Activated T-helper 2 cell treated with anti-CD3 and anti-CD28 coated beads, Interferon-gamma antibody, Interleukin-2, Interleukin-4, amounts not matched to agents 10 μg/mL and 5 μg/mL and 100 μg/mL, durations not matched to agents 14 hours and 24 hours and 36 hours (primary cell): ENCODE measurements at regions not wholly inside any gene's neighbourhood (a gene's known extent, or its start where the extent isn't known, plus 50 kb on each side); places are given as distances from the start of the nearest gene placed in this dataset.
"Not testable (repeated sequence)": the region's sequence is repeated elsewhere in the genome, so short reads cannot be mapped to it uniquely, and the experiment has no call there.

ENCODE experiments used
- DNase-seq: peaks from one replicate; pipeline ENCODE4 v3.0.0; 2021; ENCODE audit warnings: low spot score
- H3K27ac Mint-ChIP-seq: one replicate; pipeline ENCODE4 v1.8.0; 2021; ENCODE audit warnings: mixed read lengths
- H3K27me3 Mint-ChIP-seq: one replicate; pipeline ENCODE4 v1.8.0; 2021; ENCODE audit warnings: low read depth, mixed read lengths
- H3K36me3 Mint-ChIP-seq: one replicate; pipeline ENCODE4 v1.8.0; 2021; ENCODE audit warnings: low read depth, mixed read lengths
- H3K4me1 Mint-ChIP-seq: one replicate; pipeline ENCODE4 v1.8.0; 2021; ENCODE audit warnings: low read depth, mixed read lengths
- H3K4me3 Mint-ChIP-seq: one replicate; pipeline ENCODE4 v1.8.0; 2021; ENCODE audit warnings: low read depth, mild to moderate bottlenecking, moderate library complexity, mixed read lengths
- H3K9me3 Mint-ChIP-seq: one replicate; pipeline ENCODE4 v1.8.0; 2021; ENCODE audit warnings: mixed read lengths
- intact Hi-C: fragments of 100-400 bp; cut with micrococcal nuclease; formaldehyde crosslinking; loops from one replicate; pipeline ENCODE4 v1.15.1; 2023

GRCh38 chr12:78269620-78270019 is 438.9 kb downstream of the NAV3 start:
- H3K27me3 Mint-ChIP-seq, result no peaks in the 10 kb centered on the region
- intact Hi-C loops, result no loop called here
- no peak for DNase-seq
- H3K27ac Mint-ChIP-seq, result no peak overlapping the region
- peaks cover 7% of the 10 kb centered on the region for H3K9me3 Mint-ChIP-seq
- H3K4me1 Mint-ChIP-seq, result no peaks in the 10 kb centered on the region
- H3K36me3 Mint-ChIP-seq, result no peaks in the 10 kb centered on the region
- H3K4me3 Mint-ChIP-seq, result no peak overlapping the region

DNA sequence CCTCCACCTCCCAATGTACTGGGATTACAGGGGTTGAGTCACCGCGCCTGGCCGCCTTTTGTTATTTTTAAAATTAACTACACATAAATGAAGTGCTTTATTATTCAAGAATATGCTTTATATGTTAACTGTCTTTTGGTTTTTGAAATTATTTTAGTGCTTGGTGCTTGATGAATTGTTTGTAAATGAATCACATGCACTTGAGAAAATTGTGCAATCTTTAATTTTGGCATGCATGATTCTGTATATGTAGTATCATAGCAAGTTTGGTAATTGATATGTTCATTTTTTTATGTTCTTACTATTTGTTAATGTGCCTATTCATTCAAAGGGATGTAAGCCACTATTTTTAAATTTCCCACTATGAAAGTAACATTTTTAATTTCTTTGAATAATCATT is 440.9 kb downstream of the NAV3 start:
- DNase-seq, result no peak
- peaks cover 18% of the 10 kb centered on the region for H3K9me3 Mint-ChIP-seq
- no peaks in the 10 kb centered on the region for H3K4me1 Mint-ChIP-seq
- intact Hi-C loops, result no loop called here
- H3K4me3 Mint-ChIP-seq, result no peak overlapping the region
- H3K27me3 Mint-ChIP-seq, result no peaks in the 10 kb centered on the region
- H3K36me3 Mint-ChIP-seq, result no peaks in the 10 kb centered on the region
- no peak overlapping the region for H3K27ac Mint-ChIP-seq

DNA sequence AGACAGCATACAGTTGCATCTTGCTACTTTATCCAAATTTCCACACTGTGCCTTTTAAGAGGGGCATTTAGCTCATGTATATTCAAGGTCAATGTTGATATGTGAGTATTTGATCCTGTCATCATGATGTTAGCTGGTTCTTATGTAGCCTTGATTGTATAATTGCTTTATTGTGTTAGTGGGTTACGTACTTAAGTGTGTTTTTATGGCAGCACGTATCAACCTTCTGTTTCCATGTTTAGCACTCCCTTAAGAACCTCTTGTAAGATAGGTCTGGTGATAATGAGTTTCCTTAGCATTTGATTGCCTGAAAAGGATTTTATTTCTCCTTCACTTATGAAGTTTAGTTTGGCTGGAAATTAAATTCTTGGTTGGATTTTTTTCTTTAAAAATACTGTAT is 445.2 kb downstream of the NAV3 start:
- Mint-ChIP-seq H3K27me3 (no peaks in the 10 kb centered on the region), H3K9me3 (peaks cover 36% of the 10 kb centered on the region), H3K4me3 (no peak overlapping the region), H3K4me1 (no peaks in the 10 kb centered on the region), H3K27ac (no peak overlapping the region), H3K36me3 (no peaks in the 10 kb centered on the region)
- no peak for DNase-seq
- intact Hi-C loops, result no loop called here

DNA sequence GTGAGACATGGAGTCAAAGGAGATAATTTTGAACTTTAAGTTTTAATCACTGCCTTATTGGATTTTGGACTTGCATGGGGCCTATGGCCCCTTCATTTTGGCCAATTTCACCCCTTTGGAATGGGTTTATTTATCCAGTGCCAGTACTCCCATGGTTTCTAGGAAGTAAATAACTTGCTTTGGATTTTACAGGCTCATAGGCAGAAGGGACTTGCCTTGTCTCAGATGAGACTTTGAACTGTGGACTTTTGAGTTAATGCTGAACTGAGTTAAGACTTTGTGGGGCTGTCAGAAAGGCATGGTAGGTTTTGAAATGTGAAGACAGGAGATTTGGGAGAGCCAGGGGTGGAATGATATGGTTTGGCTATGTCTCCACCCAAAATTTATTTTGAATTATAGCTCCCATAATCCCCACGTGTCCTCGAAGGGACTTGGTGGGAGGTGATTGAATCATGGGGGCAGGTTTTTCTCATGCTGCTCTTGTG is 448.1 kb downstream of the NAV3 start:
- H3K27me3 Mint-ChIP-seq, result no peaks in the 10 kb centered on the region
- intact Hi-C loops, result no loop called here
- H3K27ac Mint-ChIP-seq, result no peak overlapping the region
- H3K4me3 Mint-ChIP-seq, result no peak overlapping the region
- no peaks in the 10 kb centered on the region for H3K4me1 Mint-ChIP-seq
- H3K36me3 Mint-ChIP-seq, result no peaks in the 10 kb centered on the region
- peaks cover 29% of the 10 kb centered on the region for H3K9me3 Mint-ChIP-seq
- no peak for DNase-seq

DNA sequence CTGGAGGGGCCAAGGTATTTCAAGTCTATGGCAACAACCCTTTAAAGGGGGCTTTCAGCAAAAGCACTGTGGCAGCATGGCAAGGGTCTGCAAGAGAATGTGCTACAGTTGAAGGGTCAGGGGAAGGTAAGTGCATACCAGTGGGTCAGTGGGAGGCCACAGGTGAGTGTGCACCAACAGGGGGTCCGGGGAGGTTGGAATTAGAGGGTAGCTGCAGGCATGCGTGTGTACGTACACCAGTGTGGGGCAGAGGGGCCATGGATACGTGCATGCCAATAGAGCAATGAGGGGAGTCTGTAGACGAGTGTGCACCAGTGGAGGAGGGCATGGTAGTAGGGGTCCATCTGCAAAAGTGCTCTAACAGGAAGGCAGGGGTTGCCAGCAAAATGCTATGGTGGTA is 448.9 kb downstream of the NAV3 start:
- H3K27ac Mint-ChIP-seq, result no peak overlapping the region
- intact Hi-C loops, result no loop called here

GRCh38 chr12:78281102-78281501 is 450.4 kb downstream of the NAV3 start:
- H3K36me3 Mint-ChIP-seq, H3K27me3 Mint-ChIP-seq, H3K27ac Mint-ChIP-seq, H3K4me1 Mint-ChIP-seq, DNase-seq, intact Hi-C loops, H3K4me3 Mint-ChIP-seq: not testable (repeated sequence)
- H3K9me3 Mint-ChIP-seq, result peaks cover 18% of the 10 kb centered on the region

More for the DNA sequence above, 448.9 kb downstream of the NAV3 start:
- H3K4me3 Mint-ChIP-seq, result no peak overlapping the region
- no peaks in the 10 kb centered on the region for H3K36me3 Mint-ChIP-seq
- H3K27me3 Mint-ChIP-seq, result no peaks in the 10 kb centered on the region
- peaks cover 29% of the 10 kb centered on the region for H3K9me3 Mint-ChIP-seq
- H3K4me1 Mint-ChIP-seq, result no peaks in the 10 kb centered on the region
- DNase-seq, result no peak

DNA sequence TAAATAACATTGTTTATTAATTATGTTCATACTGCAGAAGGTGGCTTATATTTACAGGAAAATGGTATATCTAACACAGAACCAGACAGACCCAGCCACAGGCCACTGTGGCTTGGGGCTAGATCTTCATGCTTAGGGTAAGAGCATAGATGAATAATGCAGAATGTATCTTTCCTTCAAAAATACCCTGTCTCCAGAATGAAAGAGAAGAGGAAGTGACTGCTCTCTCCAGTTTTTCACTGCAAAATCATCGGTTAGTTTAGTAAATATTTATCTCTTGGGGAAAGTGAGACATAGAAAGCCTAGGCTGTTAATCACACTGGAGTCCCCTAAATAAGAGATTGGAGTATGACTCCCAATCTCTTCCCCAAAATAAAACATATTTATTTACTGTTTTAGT is 453.7 kb downstream of the NAV3 start:
- Mint-ChIP-seq H3K9me3 (peaks cover 6% of the 10 kb centered on the region), H3K36me3 (no peaks in the 10 kb centered on the region), H3K4me1 (no peaks in the 10 kb centered on the region), H3K27ac (no peak overlapping the region), H3K4me3 (no peak overlapping the region), H3K27me3 (no peaks in the 10 kb centered on the region)
- intact Hi-C loops, result no loop called here
- DNase-seq, result no peak

DNA sequence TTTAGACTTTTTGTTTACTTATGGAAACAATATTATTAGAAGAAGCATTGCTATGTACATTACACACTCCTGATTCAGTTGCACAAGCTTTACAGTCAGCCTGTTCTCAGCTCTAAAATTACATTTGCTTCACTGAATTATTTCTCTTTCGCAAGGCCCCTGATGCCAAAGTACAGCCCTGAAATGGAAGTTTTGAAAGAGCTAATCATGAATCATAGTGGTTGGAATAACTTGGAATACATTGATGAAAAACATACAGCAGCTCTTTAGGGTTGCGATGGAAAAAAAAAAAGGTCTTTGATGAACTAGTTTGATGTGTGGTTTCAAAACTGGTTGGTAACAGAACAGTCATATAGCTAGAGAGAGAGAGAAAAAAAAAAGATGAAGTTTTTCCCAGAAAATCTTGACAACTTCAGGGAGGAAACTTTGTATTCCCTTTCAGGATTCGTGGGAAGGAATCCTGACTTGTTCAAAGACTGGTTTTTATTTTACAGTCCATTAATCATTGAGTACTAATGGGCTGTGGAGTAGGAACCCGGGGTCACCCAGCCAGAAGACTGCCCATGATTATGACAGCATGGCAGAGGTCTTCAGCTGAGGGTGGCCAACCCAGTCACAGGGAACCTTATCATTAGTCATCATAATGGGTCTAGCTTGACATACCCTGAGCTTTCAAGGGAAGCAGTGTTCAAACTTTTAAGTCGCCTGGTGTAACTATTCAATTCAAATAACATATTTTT is 460.1 kb downstream of the NAV3 start:
- H3K9me3 Mint-ChIP-seq, result peaks cover 16% of the 10 kb centered on the region
- H3K27me3 Mint-ChIP-seq, result no peaks in the 10 kb centered on the region
- intact Hi-C loops, result no loop called here
- no peak overlapping the region for H3K27ac Mint-ChIP-seq
- H3K4me3 Mint-ChIP-seq, result no peak overlapping the region
- DNase-seq, result no peak
- no peaks in the 10 kb centered on the region for H3K4me1 Mint-ChIP-seq
- no peaks in the 10 kb centered on the region for H3K36me3 Mint-ChIP-seq

DNA sequence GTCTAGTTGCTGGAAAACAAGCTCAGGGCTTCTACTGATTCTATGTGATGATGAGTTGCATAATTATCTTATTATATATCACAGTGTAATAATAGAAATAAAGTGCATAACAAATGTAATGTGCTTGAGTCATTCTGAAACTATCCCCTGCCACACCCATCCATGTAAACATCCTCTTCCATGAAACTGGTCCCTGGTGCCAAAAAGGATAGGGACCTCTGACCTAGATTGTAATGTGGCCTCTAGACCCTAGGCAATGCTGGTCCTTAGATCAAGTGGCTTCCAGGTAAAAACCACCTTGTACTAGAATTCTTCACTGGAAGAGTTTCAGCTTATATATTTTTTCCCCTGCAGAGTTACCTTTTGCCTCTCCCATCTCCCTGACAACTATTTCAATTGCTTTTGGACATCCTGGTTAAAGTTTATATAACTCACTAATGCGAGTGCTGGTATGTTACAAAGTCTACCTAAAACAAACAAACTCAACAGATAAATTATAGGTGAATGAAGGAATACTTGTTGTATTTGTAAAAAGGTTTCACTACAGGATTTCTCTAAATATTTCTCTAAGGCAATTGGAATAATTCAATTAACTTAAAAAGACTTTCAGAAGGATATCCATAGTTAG is 462.5 kb downstream of the NAV3 start:
- Mint-ChIP-seq H3K27me3 (no peaks in the 10 kb centered on the region), H3K4me1 (no peaks in the 10 kb centered on the region), H3K4me3 (no peak overlapping the region), H3K27ac (no peak overlapping the region), H3K36me3 (no peaks in the 10 kb centered on the region), H3K9me3 (peaks cover 16% of the 10 kb centered on the region)
- no peak for DNase-seq
- intact Hi-C loops, result no loop called here

GRCh38 chr12:78301282-78301681 is 470.6 kb downstream of the NAV3 start:
- H3K9me3 Mint-ChIP-seq, H3K4me3 Mint-ChIP-seq, DNase-seq, H3K27me3 Mint-ChIP-seq, H3K4me1 Mint-ChIP-seq, H3K27ac Mint-ChIP-seq, intact Hi-C loops, H3K36me3 Mint-ChIP-seq: not testable (repeated sequence)

- Mint-ChIP-seq H3K4me3 (no peak overlapping the region), H3K27me3 (no peaks in the 10 kb centered on the region), H3K9me3 (peaks cover 5% of the 10 kb centered on the region), H3K4me1 (no peaks in the 10 kb centered on the region), H3K36me3 (no peaks in the 10 kb centered on the region), H3K27ac (no peak overlapping the region)
- intact Hi-C loops, result no loop called here
- DNase-seq, result no peak
These were observed 475.1 kb downstream of the NAV3 start for GRCh38 chr12:78305808-78306207.

DNA sequence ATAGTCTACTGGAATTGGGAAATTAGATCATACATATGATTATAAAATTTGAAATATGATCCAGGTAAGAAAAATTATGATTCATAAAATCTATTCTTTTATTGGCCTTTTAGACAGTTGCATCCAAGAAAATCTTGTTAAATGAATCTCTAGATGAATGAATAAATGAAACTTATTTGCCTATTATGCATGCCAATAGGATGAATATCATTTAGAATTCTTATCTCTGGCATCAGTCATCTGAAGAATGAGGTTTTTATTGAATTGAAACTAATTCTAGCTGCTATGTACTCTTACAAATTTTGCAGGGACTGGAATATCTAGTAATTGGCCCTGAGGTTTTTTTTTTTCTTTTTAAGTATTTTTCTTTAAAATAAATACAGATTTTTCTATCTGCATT is 475.5 kb downstream of the NAV3 start:
- Mint-ChIP-seq H3K4me3 (no peak overlapping the region), H3K9me3 (peaks cover 5% of the 10 kb centered on the region), H3K36me3 (no peaks in the 10 kb centered on the region), H3K4me1 (no peaks in the 10 kb centered on the region), H3K27me3 (no peaks in the 10 kb centered on the region), H3K27ac (no peak overlapping the region)
- intact Hi-C loops, result no loop called here
- no peak for DNase-seq

- H3K27me3 Mint-ChIP-seq, result no peaks in the 10 kb centered on the region
- no peaks in the 10 kb centered on the region for H3K9me3 Mint-ChIP-seq
- H3K4me3 Mint-ChIP-seq, result no peak overlapping the region
- no peaks in the 10 kb centered on the region for H3K4me1 Mint-ChIP-seq
- intact Hi-C loops, result no loop called here
- H3K36me3 Mint-ChIP-seq, result no peaks in the 10 kb centered on the region
- no peak overlapping the region for H3K27ac Mint-ChIP-seq
- no peak for DNase-seq
These were observed 478.0 kb downstream of the NAV3 start for GRCh38 chr12:78308701-78309100.
